NCI-H2081 treated with DMSO at 0.1 percent for 48 hours (cell line): ENCODE measurements at regions not wholly inside any gene's neighbourhood (a gene's known extent, or its start where the extent isn't known, plus 50 kb on each side); places are given as distances from the start of the nearest gene placed in this dataset.
"Not testable (repeated sequence)": the region's sequence is repeated elsewhere in the genome, so short reads cannot be mapped to it uniquely, and the experiment has no call there.

Experiments used
- DNase-seq: peaks from one replicate; lab custom pipeline; 2025; lab: John Stamatoyannopoulos, UW

DNA sequence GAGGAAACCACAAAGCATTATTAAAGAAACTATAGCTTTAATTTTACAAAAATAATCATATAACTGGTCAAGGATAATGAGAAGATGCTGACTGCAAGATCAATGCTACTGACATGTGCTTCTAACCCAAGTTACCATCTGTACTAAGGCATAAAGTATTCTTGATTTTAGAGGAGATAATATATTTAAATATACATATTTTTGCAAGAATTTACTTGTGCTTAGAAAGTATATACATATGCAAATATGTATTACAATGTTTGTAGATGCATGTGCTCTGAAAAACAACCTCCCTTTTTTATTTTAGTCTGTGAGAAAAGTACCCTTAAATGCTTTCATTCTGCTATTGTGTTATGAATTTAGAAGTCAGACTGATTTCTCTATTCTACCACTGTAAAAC is 740.7 kb upstream of the SLIT2 start:
- DNase-seq, result no peak

DNA sequence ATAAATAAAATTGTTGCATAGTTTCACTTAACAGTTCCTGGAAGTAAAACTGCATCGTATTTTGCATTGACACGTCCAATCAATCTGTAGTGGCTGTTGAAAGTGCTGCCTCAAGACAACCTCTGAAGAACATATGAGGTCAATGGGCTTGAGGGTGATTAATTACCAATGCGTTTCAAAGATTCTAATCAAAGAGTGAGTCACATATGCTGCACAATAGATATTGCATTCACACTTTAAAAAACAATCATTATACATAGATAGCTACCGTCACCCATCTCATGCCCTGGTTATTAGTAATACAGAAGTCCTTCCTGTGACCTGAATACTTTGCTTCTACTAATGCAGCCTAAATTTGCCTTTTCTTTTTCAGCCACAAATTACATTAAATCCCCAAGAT is 743.3 kb upstream of the SLIT2 start:
- no peak for DNase-seq

DNA sequence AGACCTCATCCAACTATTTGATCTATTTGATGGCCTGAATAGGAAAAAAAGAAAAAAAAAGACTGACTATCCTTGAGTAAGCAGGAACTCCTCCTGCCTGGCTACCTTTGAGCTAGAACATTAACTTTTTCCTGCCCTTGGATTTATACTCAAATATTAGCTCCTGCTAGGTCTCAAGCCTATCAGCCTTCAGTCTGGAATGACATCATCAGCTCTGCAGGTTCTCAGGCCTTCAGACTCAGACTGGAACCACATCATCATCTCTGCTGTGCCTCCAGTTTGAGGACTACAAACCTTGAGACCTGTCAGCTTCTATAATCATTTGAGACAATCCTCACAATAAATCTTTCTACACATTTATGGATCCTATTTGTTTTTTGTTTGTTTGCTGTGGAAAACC is 754.0 kb upstream of the SLIT2 start:
- DNase-seq, result no peak

DNA sequence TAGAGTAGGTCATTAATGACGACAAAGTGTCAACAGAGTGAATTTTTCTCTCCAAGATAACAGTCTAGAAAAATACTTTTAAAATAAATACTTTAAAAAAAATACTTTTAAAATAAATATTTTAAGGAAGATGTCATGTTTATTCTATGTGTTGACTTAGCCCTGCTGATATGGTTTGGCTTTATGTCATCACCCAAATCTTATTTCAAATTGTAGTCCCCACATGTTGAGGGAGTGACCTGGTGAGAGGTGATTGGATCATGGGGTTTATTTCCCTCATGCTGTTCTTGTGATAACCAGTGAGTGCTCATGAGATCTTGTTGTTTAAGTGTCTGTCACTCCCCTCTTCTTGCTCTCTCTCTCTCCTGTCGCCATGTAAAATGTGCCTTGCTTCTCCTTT is 754.9 kb upstream of the SLIT2 start:
- no peak for DNase-seq

DNA sequence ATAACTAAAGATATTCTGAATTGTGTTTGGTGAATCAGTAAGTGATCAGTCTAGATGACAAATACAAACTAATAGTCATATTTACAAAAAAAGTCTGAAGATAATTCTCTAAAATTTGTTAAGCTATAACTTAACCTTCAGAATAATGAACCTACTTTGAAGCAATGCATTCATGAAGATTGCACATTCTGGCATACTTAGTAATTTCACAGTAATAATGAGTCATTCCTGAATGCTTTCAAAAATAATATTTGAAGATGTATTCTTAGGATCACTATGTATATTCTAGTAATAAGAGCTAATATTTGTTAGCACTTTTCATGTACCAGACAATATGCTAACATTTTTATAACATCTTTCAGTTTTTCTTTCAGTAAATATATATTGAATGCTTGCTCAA is 756.7 kb upstream of the SLIT2 start:
- no peak for DNase-seq

DNA sequence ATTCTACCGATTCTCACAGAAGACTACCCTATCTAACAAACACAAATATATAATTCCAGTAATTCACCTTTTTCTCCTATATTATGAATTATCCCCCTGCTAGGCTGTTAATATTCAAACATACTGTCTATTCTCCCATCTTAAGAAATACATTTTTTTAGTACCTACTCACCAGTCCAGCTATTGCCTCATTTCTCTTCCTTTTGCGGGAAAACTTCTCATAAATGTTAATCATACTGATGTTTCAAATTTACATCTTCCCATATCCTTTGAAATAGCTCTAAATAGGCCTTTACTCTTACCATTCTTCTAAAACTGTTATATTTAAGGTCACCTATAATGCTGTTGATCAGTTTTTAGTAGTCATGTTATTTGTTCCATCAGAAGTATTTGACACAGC is 759.1 kb upstream of the SLIT2 start:
- DNase-seq, result no peak

DNA sequence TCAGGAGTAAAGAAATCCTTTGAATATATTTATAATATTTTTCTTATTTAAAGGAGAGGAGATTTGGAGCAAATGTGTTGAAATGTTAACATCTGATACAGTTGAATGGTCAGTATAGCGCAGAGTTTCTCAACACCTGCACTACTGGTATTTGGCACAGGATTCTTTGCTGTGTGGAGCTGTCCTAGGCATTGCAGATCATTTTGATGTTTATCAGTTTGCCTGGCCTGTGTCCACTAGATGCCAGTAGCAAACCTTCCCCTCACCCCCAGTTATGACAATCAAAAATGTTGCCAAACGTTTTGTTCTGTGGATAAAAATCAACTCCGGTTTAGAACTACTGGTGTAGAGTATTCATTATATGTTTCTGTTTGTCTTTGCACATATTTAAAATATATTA is 765.3 kb upstream of the SLIT2 start:
- no peak for DNase-seq

DNA sequence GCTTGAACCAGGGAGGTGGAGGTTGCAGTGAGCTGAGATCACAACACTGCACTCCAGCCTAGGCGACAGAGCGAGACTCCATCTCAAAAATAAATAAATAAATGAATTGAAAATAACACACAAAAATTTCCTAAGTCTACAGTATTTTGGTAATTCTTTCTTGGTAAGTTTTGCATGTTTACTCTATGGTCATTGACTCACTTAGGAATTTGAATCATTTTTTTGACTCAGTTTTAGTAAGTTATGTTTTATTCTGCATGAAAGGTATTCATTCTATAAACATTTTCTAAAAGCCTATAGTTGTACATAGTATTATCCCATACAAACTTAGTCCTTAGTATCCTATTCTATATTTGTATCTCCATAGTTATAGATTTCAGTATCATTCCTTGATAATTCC is 772.9 kb upstream of the SLIT2 start:
- no peak for DNase-seq

DNA sequence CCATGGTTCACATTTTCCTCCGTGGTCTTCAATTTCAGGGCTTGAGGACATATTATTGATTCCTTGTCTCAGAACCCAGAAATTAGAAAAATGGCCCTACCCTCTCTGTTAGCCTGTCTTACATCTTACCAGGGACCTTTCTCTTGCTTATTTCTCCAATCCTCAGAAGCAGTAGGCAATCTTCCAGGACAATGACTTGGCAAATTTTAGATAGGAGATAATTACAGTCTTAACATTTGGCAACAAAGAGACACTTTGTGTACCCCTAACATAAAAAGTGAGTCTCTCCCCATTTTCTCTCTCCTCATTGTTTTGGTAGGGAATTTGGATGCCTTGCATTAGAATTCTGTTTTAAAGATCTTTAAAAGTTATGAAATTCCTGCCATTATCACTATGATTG is 778.1 kb upstream of the SLIT2 start:
- DNase-seq, result no peak

DNA sequence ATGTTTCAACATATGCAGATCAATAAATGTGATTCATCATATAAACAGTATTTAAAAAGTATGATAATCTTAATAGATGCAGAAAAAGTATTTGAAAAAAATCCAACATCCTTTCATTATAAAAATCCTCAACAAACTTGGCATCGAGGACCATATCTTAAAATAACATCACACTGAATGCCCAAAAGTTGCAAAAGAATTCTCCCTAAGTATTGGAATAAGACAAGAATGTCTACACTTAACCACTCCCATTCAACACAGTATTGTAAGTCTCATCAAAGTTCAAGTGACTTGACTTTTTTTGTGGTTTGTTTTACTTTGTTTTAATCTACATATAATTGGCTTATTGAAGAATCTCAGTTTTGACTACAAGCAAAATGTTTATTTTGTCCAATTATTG is 779.0 kb upstream of the SLIT2 start:
- DNase-seq, result no peak

DNA sequence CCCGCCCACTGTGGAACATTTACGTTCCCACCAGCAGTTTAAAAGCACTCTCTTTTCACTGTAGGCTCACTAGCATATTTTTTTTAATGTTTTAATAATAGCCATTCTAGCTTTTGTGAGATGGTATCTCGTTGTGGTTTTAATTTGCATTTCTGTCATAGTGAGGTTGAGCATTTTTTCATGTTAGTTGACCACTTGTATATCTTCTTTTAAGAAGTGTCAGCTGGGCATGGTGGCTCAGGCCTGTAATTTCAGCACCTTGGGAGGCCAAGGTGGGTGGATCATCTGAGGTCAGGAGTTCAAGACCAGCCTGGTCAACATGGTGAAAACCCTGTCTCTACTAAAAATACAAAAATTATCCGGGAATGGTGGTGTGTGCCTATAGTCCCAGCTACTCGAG is 781.7 kb upstream of the SLIT2 start:
- DNase-seq, result not testable (repeated sequence)

DNA sequence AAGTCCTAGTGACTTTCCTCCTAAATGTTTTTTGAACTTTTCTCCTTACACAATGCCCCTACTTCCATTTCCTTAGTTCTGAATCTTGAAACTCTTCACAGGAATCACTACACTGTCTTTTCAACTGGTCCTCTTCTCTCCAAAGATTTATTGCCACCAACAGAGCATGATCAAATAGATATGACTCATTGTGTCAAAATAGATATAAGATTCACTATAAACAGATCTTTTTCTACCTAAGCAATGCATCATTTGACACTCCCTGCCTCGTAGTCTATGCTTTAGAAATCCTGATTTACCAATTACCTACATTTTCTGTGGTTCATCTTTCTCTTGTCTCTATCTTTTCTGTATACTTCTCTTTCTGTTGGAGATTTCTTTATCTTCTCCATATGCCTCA is 789.6 kb upstream of the SLIT2 start:
- DNase-seq, result no peak

DNA sequence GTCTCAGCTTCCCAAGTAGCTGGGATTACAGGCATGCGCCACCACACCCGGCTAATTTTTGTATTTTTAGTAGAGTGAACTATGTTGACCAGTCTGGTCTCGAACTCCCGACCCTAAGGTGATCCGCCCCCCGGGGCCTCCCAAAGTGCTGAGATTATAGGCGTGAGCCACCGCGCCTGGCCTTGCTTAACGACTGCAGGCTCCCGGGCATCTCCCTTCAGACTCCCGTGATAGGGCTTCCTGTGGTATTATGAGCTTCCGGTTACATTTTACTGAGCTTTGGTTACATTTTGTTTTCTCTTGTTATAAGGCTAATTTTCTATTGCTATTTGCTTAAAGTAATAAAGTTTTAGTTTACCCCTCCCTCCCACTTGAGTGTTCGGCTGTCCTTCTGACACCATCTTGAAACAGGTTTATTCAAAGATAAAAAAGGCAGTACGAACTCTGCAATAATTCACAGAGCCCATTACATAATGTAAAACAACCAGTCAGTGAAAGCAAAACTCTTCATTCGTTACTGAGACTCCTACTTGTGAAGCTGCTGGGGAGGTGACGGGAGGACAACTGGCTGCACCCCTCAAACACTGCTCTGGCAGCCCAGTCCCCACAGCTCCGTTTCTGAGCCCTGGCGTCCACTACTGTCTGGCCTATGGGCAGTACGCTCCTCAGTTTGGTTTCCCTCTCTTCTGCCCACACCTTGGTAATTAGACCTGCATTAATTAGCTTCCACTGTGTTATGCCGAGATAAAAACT is 795.7 kb upstream of the SLIT2 start:
- DNase-seq, result peak; percentile 57

DNA sequence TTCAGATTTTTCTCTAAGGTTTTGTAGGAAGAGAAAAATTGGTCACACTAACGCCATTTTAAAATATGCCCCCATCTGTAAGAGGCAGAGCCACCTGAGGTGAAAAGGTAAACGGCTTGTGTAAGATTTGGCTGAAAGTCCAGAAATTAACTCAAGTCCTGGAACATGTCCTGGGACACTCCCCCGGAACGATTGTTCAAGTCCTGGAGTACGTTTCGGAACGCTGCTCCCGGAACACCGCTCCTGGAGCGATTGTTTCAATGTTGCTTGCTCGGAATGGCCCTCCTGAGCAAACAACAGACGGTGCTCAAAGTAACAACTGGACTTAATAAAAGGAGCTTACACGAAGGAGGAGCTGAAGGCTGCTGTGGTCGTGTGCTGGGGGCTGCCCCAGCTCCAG is 796.5 kb upstream of the SLIT2 start:
- peak; percentile 22 for DNase-seq

DNA sequence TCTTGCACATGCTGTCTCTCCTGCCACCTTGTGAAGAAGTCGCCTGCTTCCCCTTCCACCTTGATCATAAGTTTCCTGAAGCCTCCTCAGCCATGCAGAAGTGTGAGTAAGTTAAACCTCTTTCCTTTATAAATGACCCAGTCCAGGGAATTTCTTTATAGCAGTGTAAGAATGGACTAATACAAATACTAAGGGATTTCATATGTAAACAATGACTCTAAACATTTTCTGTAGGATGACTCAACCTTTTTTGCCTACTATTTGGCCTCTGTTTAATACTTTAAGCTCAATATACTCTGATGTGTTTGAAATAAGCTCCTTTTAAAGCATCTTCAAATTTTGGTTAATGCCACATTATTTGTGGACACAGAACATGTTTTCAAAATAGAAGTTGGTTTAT is 813.5 kb upstream of the SLIT2 start:
- DNase-seq, result no peak

DNA sequence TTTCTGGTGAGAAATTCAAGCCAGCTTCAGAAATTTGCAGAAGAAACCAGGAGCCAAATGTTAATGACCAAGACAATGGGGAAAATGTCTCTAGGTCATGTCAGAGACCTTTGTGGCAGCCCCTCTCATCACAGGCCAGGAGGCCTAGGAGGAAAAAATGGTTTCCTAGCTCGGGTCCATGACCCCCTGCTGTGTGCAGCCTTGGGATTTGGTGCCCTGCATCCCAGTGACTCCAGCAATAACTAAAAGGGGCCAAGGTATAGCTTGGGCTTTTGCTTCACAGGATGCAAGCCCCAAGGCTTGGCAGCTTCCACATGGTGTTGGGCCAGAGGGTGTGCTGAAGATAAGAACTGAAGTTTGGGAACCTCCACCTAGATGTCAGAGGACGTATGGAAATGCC is 814.7 kb upstream of the SLIT2 start:
- DNase-seq, result no peak

DNA sequence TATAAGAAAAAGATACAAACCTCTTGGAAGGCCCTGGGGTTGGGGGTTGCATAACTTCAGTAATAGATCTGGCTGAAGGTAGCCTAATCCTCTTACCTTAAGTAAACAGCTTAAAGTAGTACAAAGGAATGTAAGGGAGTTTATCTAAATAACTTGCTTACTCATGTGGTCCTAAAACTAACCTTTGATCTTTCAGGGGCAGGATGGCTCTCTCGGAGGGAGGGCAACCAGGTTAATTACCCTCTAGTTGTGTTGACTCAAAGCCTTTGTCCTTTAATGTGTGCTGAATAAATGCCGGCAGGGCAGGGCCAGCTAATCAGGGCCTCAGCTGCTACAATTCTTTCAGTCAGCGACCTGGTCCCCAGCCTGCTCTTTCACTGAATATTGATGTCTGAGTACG is 822.0 kb upstream of the SLIT2 start:
- no peak for DNase-seq

DNA sequence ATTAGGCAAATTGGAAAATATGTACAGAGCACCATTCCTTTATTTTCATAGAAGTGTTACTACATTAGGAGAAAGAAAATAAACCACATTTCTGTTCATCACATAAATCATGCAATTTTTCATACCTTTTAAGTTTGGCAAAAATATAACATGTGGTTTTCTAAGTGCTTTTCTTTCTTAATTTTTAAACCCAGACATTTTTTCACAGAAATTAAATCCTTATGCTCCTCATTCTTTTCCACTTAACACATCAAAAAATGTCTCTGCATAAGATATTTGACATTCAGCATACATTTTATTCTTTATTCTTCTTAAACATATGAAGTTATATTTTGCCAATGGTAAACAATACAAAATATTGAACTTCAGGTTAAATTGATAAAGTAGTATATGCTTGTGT is 826.6 kb upstream of the SLIT2 start:
- DNase-seq, result no peak

DNA sequence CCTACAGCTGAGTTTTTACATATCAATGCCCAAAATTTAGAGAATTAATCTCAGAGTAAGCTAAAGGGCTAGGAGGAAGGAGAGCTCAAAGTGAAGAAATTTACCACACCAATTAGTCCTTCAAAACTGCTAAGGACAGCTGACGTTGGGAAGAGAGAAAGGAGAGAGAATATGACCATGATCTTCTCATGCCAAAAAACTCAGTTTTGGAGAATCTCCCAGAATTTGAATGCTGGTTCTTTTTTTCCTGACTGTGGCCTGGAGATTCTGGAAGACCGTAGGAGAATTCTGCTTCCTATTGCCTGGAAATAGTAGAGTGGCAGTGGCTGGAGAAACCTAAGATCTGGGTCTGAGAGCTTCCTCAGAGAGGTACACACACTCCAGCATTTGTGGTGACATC is 834.4 kb upstream of the SLIT2 start:
- no peak for DNase-seq

DNA sequence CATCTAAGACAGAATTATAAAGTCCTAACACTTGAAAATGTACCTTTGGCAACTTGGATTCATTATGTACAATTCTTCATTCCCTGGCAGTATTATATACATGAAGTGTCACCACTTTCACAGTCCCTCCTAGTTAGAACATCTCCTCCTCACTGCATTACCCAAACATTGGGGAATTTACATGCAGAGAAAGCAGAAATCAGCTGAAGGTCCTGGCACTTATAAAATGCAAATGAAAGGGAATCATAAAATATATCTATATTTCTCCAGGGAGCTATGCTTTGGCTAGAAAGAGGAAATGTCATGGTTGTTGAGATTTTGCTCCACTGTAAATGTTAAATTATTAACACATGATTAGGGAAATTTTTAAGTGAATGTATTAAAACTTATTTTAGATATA is 835.6 kb upstream of the SLIT2 start:
- DNase-seq, result no peak

DNA sequence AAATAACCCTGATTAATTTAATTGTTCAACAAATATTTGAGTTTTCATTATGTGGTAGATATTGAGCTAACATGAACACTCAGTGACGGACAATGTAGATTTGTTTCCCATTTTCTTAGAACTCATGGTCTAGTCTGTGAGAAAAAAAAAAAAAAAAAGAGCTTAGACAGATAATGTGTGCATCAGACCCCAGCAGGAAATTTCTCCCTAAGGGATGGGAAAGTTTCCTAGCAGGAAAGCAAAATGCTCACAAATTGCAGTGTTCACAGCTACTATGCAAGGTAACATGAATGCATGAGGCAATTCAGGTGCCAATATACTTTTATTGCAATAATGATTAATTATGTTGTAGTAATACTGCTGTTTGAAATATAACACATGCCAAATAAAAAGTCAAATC is 843.2 kb upstream of the SLIT2 start:
- no peak for DNase-seq

DNA sequence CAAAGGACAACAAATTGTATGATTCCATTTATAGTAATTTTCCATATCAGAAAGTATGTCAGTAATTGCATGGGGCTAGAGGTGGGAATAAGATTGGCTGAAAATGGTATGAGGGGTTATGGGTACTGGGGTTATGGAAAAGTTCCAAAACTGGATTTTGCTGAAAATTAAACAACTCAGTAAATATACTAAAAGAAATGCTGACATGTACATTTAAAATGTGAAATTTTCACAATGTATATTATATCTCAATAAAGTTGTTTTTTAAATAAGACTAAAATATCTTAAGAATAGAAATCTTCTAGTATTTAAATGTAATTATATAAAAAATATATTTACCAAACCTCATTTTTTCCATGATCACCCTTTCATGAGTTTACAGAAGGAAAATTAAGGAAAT is 844.9 kb upstream of the SLIT2 start:
- no peak for DNase-seq

DNA sequence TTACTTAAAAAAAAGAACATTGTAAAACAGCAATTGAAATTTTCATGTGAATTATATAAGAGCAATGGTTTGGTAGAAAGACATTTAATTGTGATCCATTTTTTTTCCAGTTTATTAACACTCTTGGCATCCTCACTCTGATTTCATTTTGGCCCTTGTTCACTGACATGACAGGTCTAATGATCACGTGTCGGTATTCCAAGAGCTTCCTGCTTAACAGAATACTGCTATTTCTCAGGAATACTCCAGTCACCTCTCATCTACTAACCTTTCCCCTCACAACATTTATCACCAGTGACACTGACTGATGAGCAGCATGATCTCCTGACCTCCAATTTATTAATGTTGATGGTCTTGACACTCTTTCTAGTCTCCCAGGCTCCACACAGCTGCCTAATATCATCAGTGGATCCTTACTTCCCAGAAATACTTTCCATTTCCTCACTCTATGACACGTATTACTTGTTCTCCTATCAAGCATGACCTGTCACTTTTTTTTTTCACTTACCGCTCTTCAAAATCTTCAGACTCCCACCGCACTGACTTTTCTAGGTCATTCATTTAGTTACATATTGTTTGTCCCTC is 847.8 kb upstream of the SLIT2 start:
- no peak for DNase-seq

DNA sequence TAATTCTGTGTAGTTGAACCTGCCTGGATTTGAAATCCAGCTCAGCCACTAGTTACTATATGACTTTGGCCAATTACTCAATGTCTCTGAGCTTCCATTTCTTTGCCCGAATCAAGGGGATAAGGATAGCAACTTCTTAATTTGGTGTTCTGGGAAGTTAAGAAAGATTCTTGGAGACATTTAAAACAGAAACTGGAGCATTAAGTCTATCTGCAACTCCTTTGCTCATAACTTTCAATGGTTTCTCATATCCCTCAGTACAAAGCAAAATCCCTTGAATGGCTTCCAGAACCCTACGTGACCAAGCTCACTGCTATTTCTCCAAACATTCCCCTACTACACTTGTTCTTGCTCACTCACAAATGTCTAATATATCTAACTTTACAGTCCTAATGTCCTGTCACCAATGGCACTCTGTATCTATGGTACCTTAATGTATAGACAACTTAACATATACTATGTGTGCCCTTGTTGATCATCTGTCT is 849.1 kb upstream of the SLIT2 start:
- no peak for DNase-seq
